Stimulated activated CD8-positive, alpha-beta memory T cell treated with anti-CD3 and anti-CD28 coated beads, Interleukin-12 subunit alpha, Interleukin-12 subunit beta, amount 100 ng/mL, for 1 hour (primary cell): ENCODE measurements at regions not wholly inside any gene's neighbourhood (a gene's known extent, or its start where the extent isn't known, plus 50 kb on each side); places are given as distances from the start of the nearest gene placed in this dataset.
"Not testable (repeated sequence)": the region's sequence is repeated elsewhere in the genome, so short reads cannot be mapped to it uniquely, and the experiment has no call there.

Source experiments
- DNase-seq: peaks from one replicate; pipeline ENCODE4 v3.0.0-alpha.2; 2020; ENCODE audit warnings: low read depth

GRCh38 chr5:34447424-34447823 lies 208.7 kb upstream of the RAI14 start:
- no peak for DNase-seq

DNA sequence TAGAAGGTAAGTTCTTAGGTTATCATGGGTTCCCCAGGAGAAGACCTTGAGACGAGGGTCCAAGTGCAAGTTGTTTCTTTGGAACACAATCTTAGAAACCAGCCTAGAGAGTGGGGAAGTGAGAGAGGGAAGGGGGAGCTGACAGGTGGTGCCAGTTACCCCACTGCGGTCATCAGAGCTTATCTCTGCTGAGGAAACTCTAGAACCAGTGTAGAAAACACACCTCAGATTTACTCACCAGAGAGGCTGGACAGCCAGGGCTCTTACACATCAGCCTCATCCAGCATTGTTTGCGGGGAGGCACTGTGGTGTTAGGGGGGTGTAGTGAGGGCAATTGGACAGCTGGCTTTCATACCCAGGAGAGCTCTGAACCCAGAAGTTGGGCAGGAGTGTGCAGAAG lies 206.5 kb upstream of the RAI14 start:
- DNase-seq = no peak

GRCh38 chr5:34450338-34450737 lies 205.8 kb upstream of the RAI14 start:
- no peak for DNase-seq

GRCh38 chr5:34452170-34452828 lies 203.8 kb upstream of the RAI14 start:
- DNase-seq = no peak

DNA sequence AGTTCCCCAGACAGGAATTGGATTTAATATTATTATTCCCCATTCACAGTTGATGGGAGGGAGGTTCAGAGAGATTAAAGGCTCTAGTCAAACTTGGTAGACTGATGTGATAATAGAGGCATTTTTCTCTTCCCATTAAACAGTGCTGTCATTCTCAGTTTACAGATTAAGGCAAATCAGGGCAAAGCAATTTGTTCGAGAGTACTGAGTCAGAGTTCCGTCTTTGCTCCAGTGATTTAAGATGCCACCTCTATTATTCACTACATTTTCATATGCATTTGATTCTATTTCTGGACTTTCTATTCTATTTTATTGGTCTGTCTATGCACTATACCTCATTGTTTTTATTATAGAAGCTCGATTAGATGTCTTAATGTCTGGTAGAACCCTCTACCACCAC lies 201.0 kb upstream of the RAI14 start:
- no peak for DNase-seq

DNA sequence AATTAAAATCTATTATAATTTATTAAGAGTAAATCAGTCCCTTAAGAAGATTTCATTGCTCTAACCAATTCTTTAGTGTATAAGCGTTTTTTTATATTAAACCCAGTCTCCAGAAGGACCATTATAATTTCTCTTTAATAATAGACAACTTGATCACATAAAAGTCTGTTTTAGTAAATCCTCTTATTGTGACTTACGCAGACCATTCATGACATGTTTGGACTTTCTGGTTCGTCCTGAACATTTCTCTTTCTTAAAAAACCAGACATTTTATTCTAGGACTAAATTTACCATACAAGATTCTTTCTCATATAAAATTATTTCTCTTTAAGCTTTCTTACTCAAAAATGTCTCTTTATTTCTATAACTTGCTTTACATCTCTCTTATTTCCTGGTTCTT lies 196.2 kb upstream of the RAI14 start:
- no peak for DNase-seq

- no peak for DNase-seq
Measured at GRCh38 chr5:34460496-34460895, 195.6 kb upstream of the RAI14 start.

DNA sequence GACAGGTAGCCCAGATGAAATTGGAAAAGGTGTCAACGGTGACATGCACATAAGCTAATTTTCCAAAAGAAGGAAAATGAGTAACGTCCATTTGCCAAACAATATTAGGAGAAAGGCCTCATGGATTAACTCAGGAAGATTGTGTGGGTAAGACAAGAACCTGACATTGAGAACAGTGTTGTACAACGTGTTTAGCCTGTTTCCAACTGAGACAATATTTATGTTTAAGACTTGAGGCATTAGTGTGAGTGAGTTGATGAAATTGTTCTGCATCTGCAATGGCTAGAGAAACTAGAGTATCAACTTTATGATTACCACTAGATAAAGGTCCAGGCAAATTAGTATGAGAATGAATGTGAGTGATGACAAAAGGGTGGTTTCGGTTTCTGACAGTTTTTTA lies 191.3 kb upstream of the RAI14 start:
- no peak for DNase-seq

DNA sequence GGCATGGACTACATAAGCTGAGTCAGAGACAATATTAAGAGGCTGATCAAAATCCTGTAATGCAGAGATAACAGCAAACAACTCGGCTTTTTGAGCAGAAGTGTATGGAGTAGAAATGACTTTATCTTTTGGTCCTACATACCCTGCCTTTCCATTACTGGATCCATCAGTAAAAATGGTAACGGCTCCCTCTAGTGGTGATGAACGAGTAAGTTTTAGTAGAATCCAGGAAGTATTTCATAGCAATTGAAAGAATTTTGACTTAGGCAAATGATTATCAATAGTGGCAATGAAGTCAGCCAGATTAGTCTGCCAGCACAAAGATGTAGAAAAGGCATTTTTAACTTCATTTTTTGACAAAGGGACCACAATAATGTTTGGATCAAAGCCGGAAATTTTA lies 190.8 kb upstream of the RAI14 start:
- DNase-seq = not testable (repeated sequence)

DNA sequence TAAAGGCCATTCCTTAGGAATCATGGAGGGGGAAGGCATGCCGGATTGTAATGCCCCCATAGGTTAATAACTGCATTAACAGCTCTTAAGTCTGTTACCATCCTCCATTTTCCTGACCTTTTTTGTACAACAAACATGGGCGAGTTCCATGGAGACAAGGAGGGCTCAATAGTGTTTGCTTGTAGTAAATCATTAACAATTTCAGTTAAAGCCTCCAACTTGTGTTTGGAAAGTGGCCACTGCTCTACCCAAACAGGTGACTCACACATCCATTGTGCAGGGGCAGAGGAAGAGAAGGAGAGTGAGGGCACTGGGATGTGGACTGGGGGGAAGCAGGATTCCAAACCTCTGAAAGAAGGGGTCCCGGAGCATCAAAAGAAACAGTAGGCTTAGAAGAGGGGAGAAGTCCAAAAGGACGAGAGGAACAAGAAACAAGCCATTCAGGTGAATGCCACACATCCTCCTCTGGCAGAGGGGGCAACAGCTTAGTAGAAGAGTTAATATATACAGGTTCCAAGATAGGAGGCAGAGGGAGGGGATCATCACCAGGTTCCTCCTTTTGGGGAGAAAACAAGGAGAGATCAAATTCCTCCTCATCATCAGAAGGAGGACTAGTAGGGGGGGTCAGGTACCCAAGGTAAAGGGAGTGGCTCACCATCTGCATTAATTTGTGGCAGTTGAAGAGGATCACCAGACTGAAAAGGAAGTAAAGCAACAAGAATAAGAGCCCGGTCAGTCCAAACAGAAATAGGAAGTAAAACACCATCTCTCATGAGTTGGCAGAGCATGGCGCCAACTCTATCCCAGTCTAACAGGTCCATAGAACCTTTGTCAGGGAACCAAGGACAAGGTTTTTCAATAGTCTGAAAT lies 189.4 kb upstream of the RAI14 start:
- DNase-seq = not testable (repeated sequence)

- DNase-seq = no peak
Measured at GRCh38 chr5:34467436-34467835, 188.7 kb upstream of the RAI14 start.

- not testable (repeated sequence) for DNase-seq
Measured at GRCh38 chr5:34467984-34468383, 188.1 kb upstream of the RAI14 start.

GRCh38 chr5:34469971-34470370 lies 186.2 kb upstream of the RAI14 start:
- DNase-seq = no peak

DNA sequence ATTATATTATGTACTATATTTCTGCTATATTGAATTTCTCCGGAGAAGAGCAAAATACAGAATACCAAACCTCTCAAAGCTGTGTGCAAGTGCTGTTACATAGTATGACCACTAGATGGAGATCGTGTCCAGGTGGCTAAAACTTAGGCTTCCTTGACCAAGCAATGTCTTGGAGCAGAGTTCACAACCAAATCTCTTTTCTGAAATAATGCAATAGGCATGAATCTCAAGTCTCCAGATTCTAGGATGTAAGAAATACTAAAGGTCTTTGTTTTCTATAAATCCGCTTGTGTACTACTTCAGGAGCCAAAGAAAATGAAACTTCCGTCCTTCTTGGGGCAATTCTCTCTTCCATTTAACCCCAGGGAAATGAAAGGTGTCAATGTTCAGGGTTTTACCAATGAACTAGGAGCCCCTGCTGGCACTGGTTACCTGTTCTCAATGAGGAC lies 181.5 kb upstream of the RAI14 start:
- DNase-seq = no peak

- DNase-seq = no peak
Measured at GRCh38 chr5:34475249-34475966, 180.7 kb upstream of the RAI14 start.

DNA sequence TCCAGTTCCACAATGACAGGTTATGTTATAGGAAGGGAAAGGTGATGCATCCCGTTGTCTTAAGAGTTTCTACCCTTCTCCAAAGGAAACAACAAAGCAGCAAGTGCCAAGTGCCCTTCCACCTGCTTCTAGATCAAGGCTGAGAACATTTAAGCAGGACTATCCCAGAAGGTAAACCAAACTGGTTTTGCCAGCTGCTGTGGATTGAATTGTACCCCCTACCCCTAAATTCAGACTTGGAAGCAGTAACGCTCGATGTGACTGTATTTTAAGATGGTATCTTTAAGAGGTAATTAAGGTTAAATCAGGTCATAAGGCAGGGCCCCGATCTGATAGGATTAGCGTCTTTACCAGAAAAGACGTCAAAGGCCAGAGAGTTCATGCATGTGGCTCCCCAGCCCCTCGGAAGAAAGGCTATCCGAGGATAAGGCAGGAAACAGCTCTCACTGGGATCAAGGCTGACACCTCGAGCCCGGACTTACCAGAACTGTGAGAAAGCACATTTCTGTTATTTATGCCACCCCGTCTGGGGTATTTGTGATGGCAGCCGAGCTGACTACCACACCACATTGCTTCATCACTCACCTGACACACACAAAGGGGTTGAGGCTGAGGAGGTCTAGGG lies 179.1 kb upstream of the RAI14 start:
- no peak for DNase-seq

GRCh38 chr5:34480810-34481528 lies 175.2 kb upstream of the RAI14 start:
- DNase-seq = no peak

DNA sequence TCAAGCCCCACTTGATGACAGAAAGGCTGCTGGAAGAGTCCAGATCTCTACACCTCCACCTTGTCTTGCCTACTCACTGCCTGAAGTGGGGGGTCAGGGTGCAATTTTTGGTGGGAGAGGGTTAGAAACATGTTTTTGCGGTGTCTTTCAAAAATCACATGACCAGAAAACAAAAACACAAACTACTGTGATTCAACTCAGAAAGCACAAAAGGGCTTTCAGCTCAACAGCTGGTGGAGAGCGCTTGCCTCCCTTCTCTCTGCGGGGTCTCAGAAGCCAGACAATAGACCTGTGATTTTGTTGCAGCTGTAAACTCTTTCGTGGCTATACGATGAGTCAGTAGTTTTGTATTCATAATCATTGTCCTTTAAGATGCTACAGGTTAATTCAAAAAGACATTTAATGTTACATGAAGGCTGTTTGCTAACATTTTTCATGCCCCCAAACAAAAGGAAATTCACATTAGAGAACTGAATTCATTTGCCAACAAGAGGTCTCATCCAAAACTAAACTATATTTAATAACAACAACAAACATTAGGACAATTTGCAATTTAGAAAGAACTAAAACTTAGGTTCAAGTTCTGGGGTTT lies 172.6 kb upstream of the RAI14 start:
- no peak for DNase-seq

- DNase-seq = no peak
Measured at GRCh38 chr5:34484216-34484920, 171.8 kb upstream of the RAI14 start.

GRCh38 chr5:34485768-34486030 lies 170.4 kb upstream of the RAI14 start:
- no peak for DNase-seq
